Smooth muscle cell (in vitro differentiated cells): ENCODE measurements at regions not wholly inside any gene's neighbourhood (a gene's known extent, or its start where the extent isn't known, plus 50 kb on each side); places are given as distances from the start of the nearest gene placed in this dataset.

Experiments used
- DNase-seq: peaks from one replicate; lab custom pipeline; 2025; ENCODE audit not compliant: unreplicated experiment; lab: John Stamatoyannopoulos, UW
- H2AFZ ChIP-seq: fragments of 200-600 bp; sonication (generic); 2 replicates; pipeline ENCODE4 v1.6.0; 2016; ENCODE audit warnings: antibody characterized with exemption, low read depth, mild to moderate bottlenecking
- H3F3A ChIP-seq: fragments of 200-600 bp; sonication (generic); 2 replicates; pipeline ENCODE4 v1.6.0; 2017; ENCODE audit warnings: antibody characterized with exemption, low read depth
- H3K27ac ChIP-seq: fragments of 200-600 bp; sonication (generic); 2 replicates; pipeline ENCODE4 v1.5.1; 2016; ENCODE audit warnings: low read depth, mild to moderate bottlenecking
- H3K27me3 ChIP-seq: fragments of 200-600 bp; sonication (generic); 2 replicates; pipeline ENCODE4 v1.6.1; 2016; ENCODE audit warnings: low read depth, mild to moderate bottlenecking
- H3K36me3 ChIP-seq: fragments of 200-600 bp; sonication (generic); 2 replicates; pipeline ENCODE4 v1.5.1; 2016; ENCODE audit warnings: low read depth
- H3K4me1 ChIP-seq: fragments of 200-600 bp; sonication (generic); 2 replicates; pipeline ENCODE4 v1.5.1; 2016; ENCODE audit warnings: low read depth
- H3K4me2 ChIP-seq: fragments of 200-600 bp; sonication (generic); 2 replicates; pipeline ENCODE4 v1.6.0; 2016; ENCODE audit warnings: mild to moderate bottlenecking
- H3K4me3 ChIP-seq: fragments of 200-600 bp; sonication (generic); 2 replicates; pipeline ENCODE4 v1.5.1; 2016; ENCODE audit warnings: mild to moderate bottlenecking
- H3K79me2 ChIP-seq: fragments of 200-600 bp; sonication (generic); 2 replicates; pipeline ENCODE4 v1.6.0; 2016; ENCODE audit warnings: low read depth, mild to moderate bottlenecking
- H3K9ac ChIP-seq: fragments of 200-600 bp; sonication (generic); 2 replicates; pipeline ENCODE4 v1.6.0; 2016; ENCODE audit warnings: low read depth
- H3K9me3 ChIP-seq: fragments of 200-600 bp; sonication (generic); replicated peaks from 2 replicates; pipeline ENCODE4 v1.5.1; 2016; ENCODE audit warnings: low read depth
- H4K20me1 ChIP-seq: fragments of 200-600 bp; sonication (generic); 2 replicates; pipeline ENCODE4 v1.6.0; 2016; ENCODE audit warnings: low read depth
- WGBS: methylation state at CpG from one replicate; pipeline ENCODE4 v1.1.7; 2016; ENCODE audit warnings: low lambda C conversion rate; 5-methylcytosine and 5-hydroxymethylcytosine counted together
- TF ChIP-seq, protein P1 (sequence below): fragments of 200-600 bp; sonication (generic); IDR thresholded peaks from 2 replicates; pipeline ENCODE4 v1.5.1; 2017; ENCODE audit warnings: borderline replicate concordance, mild to moderate bottlenecking, antibody characterized with exemption; ENCODE audit not compliant: insufficient read depth, poor library complexity, severe bottlenecking

GRCh38 chr2:497770-498492 is 179.3 kb downstream of the TMEM18 start:
- TF ChIP-seq, protein P1, sequence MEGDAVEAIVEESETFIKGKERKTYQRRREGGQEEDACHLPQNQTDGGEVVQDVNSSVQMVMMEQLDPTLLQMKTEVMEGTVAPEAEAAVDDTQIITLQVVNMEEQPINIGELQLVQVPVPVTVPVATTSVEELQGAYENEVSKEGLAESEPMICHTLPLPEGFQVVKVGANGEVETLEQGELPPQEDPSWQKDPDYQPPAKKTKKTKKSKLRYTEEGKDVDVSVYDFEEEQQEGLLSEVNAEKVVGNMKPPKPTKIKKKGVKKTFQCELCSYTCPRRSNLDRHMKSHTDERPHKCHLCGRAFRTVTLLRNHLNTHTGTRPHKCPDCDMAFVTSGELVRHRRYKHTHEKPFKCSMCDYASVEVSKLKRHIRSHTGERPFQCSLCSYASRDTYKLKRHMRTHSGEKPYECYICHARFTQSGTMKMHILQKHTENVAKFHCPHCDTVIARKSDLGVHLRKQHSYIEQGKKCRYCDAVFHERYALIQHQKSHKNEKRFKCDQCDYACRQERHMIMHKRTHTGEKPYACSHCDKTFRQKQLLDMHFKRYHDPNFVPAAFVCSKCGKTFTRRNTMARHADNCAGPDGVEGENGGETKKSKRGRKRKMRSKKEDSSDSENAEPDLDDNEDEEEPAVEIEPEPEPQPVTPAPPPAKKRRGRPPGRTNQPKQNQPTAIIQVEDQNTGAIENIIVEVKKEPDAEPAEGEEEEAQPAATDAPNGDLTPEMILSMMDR, result no peak
- Histone ChIP-seq H3K4me2 (no peak overlapping the region), H3K4me3 (no peak overlapping the region), H3K4me1 (no peaks in the 10 kb centered on the region), H3K27ac (no peak overlapping the region), H3F3A (no peaks in the 10 kb centered on the region), H2AFZ (no peak overlapping the region), H4K20me1 (no peaks in the 10 kb centered on the region), H3K9me3 (no peaks in the 10 kb centered on the region), H3K9ac (no peak overlapping the region), H3K36me3 (no peaks in the 10 kb centered on the region), H3K79me2 (no peaks in the 10 kb centered on the region), H3K27me3 (no peaks in the 10 kb centered on the region)
- DNase-seq, result no peak
- 83% methylated on average over 9 of the region's 9 CpGs for WGBS

DNA sequence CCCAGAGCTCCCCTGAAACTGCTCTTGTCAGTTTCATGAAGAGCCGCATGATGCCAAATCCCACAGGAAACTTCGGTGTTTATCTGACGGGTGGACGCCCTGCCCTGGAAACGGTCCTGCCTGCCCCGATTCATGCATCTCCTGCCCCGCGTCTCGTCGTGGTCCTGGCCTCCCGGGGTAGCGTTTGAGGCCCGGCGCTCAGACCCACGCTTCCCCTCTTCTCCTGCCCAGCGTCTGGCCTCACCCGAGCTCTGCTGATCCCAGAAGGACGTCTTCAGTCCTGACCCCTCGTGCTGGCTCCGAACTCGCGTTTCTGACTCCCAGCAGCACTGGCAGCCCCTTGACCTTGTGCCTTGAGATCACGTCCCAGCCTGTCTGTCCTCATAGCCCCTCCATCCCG is 180.5 kb downstream of the TMEM18 start:
- Histone ChIP-seq H3K27me3 (no peaks in the 10 kb centered on the region), H3K4me3 (no peak overlapping the region), H3K27ac (no peak overlapping the region), H2AFZ (no peak overlapping the region), H3K4me2 (no peak overlapping the region), H3K79me2 (no peaks in the 10 kb centered on the region), H3K36me3 (no peaks in the 10 kb centered on the region), H4K20me1 (no peaks in the 10 kb centered on the region), H3K9me3 (no peaks in the 10 kb centered on the region), H3K9ac (no peak overlapping the region), H3K4me1 (no peaks in the 10 kb centered on the region), H3F3A (no peaks in the 10 kb centered on the region)
- DNase-seq, result no peak
- 90% methylated on average over 24 of the region's 24 CpGs for WGBS
- TF ChIP-seq, protein P1, result no peak

GRCh38 chr2:495745-496275 is 181.4 kb downstream of the TMEM18 start:
- TF ChIP-seq, protein P1, result no peak
- DNase-seq, result no peak
- Histone ChIP-seq H3K36me3 (no peaks in the 10 kb centered on the region), H3K4me3 (no peak overlapping the region), H2AFZ (no peak overlapping the region), H4K20me1 (no peaks in the 10 kb centered on the region), H3K79me2 (no peaks in the 10 kb centered on the region), H3K4me1 (no peaks in the 10 kb centered on the region), H3K27ac (no peak overlapping the region), H3K9ac (no peak overlapping the region), H3F3A (no peaks in the 10 kb centered on the region), H3K9me3 (no peaks in the 10 kb centered on the region), H3K27me3 (no peaks in the 10 kb centered on the region), H3K4me2 (no peak overlapping the region)
- 93% methylated on average over 23 of the region's 25 CpGs for WGBS

- H3K4me2 ChIP-seq, result no peak overlapping the region
- H2AFZ ChIP-seq, result no peak overlapping the region
- H3F3A ChIP-seq, result no peaks in the 10 kb centered on the region
- H3K4me3 ChIP-seq, result no peak overlapping the region
- no peaks in the 10 kb centered on the region for H3K9me3 ChIP-seq
- H3K27me3 ChIP-seq, result no peaks in the 10 kb centered on the region
- WGBS, result 92% methylated on average over 13 of the region's 13 CpGs
- H3K36me3 ChIP-seq, result no peaks in the 10 kb centered on the region
- H3K9ac ChIP-seq, result no peak overlapping the region
- TF ChIP-seq, protein P1, result no peak
- no peak overlapping the region for H3K27ac ChIP-seq
- no peaks in the 10 kb centered on the region for H3K79me2 ChIP-seq
- no peaks in the 10 kb centered on the region for H4K20me1 ChIP-seq
- no peaks in the 10 kb centered on the region for H3K4me1 ChIP-seq
- no peak for DNase-seq
Observed at GRCh38 chr2:494853-495252, 182.4 kb downstream of the TMEM18 start.
